ENCODE measurements at regions not wholly inside any gene's neighbourhood (a gene's known extent, or its start where the extent isn't known, plus 50 kb on each side); places are given as distances from the start of the nearest gene placed in this dataset.
"Not testable (repeated sequence)": the region's sequence is repeated elsewhere in the genome, so short reads cannot be mapped to it uniquely, and the experiment has no call there.

- in situ Hi-C loops (cut with MboI; ENCODE audit: low sequenced_read_pairs), result no loop called here
These were observed 380.0 kb downstream of the REEP3 start for GRCh38 chr10:63901228-63901627.

- in situ Hi-C loops (cut with MboI; ENCODE audit: low sequenced_read_pairs), result no loop called here
These were observed 380.7 kb downstream of the REEP3 start for GRCh38 chr10:63901881-63902280.

- in situ Hi-C loops (cut with MboI; ENCODE audit: low sequenced_read_pairs), result no loop called here
These were observed 389.6 kb downstream of the REEP3 start for GRCh38 chr10:63910806-63911205.

- in situ Hi-C loops (cut with MboI; ENCODE audit: low sequenced_read_pairs), result no loop called here
These were observed 394.0 kb downstream of the REEP3 start for GRCh38 chr10:63915240-63915639.

- in situ Hi-C loops (cut with MboI; ENCODE audit: low sequenced_read_pairs), result no loop called here
These were observed 396.2 kb downstream of the REEP3 start for GRCh38 chr10:63917363-63917762.

- in situ Hi-C loops (cut with MboI; ENCODE audit: low sequenced_read_pairs), result no loop called here
These were observed 398.5 kb downstream of the REEP3 start for GRCh38 chr10:63919575-63920279.

- in situ Hi-C loops (cut with MboI; ENCODE audit: low sequenced_read_pairs), result no loop called here
These were observed 399.7 kb downstream of the REEP3 start for GRCh38 chr10:63920926-63921325.

- in situ Hi-C loops (cut with MboI; ENCODE audit: low sequenced_read_pairs), result no loop called here
These were observed 400.8 kb downstream of the REEP3 start for GRCh38 chr10:63921908-63922467.

GRCh38 chr10:63922468-63923284 is 401.5 kb downstream of the REEP3 start:
- in situ Hi-C loops (cut with MboI; ENCODE audit: low sequenced_read_pairs), result no loop called here

GRCh38 chr10:63929831-63930467 is 408.7 kb downstream of the REEP3 start:
- in situ Hi-C loops (cut with MboI; ENCODE audit: low sequenced_read_pairs), result no loop called here

GRCh38 chr10:63930584-63930983 is 409.4 kb downstream of the REEP3 start:
- in situ Hi-C loops (cut with MboI; ENCODE audit: low sequenced_read_pairs), result no loop called here

GRCh38 chr10:63935705-63936104 is 414.5 kb downstream of the REEP3 start:
- in situ Hi-C loops (cut with MboI; ENCODE audit: low sequenced_read_pairs), result no loop called here

- in situ Hi-C loops (cut with MboI; ENCODE audit: low sequenced_read_pairs), result no loop called here
These were observed 419.2 kb downstream of the REEP3 start for GRCh38 chr10:63940277-63940922.

GRCh38 chr10:63964406-63964805 is 443.2 kb downstream of the REEP3 start:
- in situ Hi-C loops (cut with MboI; ENCODE audit: low sequenced_read_pairs), result no loop called here

GRCh38 chr10:63965846-63966245 is 444.6 kb downstream of the REEP3 start:
- in situ Hi-C loops (cut with MboI; ENCODE audit: low sequenced_read_pairs), result no loop called here

GRCh38 chr10:63972949-63973827 is 452.0 kb downstream of the REEP3 start:
- in situ Hi-C loops (cut with MboI; ENCODE audit: low sequenced_read_pairs), result no loop called here

- in situ Hi-C loops (cut with MboI; ENCODE audit: low sequenced_read_pairs), result no loop called here
These were observed 455.3 kb downstream of the REEP3 start for GRCh38 chr10:63976538-63976937.

GRCh38 chr10:63977329-63977923 is 456.2 kb downstream of the REEP3 start:
- in situ Hi-C loops (cut with MboI; ENCODE audit: low sequenced_read_pairs), result no loop called here

- in situ Hi-C loops (cut with MboI; ENCODE audit: low sequenced_read_pairs), result not testable (repeated sequence)
These were observed 459.7 kb downstream of the REEP3 start for GRCh38 chr10:63980870-63981269.

GRCh38 chr10:63984061-63984460 is 462.9 kb downstream of the REEP3 start:
- in situ Hi-C loops (cut with MboI; ENCODE audit: low sequenced_read_pairs), result not testable (repeated sequence)
